HG03354 (cell line): ENCODE measurements at regions not wholly inside any gene's neighbourhood (a gene's known extent, or its start where the extent isn't known, plus 50 kb on each side); places are given as distances from the start of the nearest gene placed in this dataset.

ENCODE experiments used
- ATAC-seq: cut with Tn5 transposase; IDR thresholded peaks from one replicate; pipeline ENCODE4 v1.9.1; 2021; ENCODE audit warnings: mild to moderate bottlenecking; ENCODE audit not compliant: unreplicated experiment, poor library complexity, severe bottlenecking

GRCh38 chr1:209307846-209308245 lies 275.7 kb upstream of the CAMK1G start:
- no peak for ATAC-seq

GRCh38 chr1:209309198-209309597 lies 274.3 kb upstream of the CAMK1G start:
- no peak for ATAC-seq

GRCh38 chr1:209311770-209312169 lies 271.7 kb upstream of the CAMK1G start:
- no peak for ATAC-seq

- no peak for ATAC-seq
Observed at GRCh38 chr1:209316929-209317328, 266.6 kb upstream of the CAMK1G start.

- ATAC-seq, result no peak
Observed at GRCh38 chr1:209318181-209319056, 265.1 kb upstream of the CAMK1G start.

GRCh38 chr1:209319057-209319432 lies 264.5 kb upstream of the CAMK1G start:
- ATAC-seq, result no peak

- ATAC-seq, result no peak
Observed at GRCh38 chr1:209319549-209319948, 264.0 kb upstream of the CAMK1G start.

GRCh38 chr1:209323743-209324142 lies 259.8 kb upstream of the CAMK1G start:
- ATAC-seq, result no peak

GRCh38 chr1:209324901-209325871 lies 258.3 kb upstream of the CAMK1G start:
- no peak for ATAC-seq

- no peak for ATAC-seq
Observed at GRCh38 chr1:209326076-209326475, 257.4 kb upstream of the CAMK1G start.

GRCh38 chr1:209326831-209327230 lies 256.7 kb upstream of the CAMK1G start:
- ATAC-seq, result no peak

- ATAC-seq, result no peak
Observed at GRCh38 chr1:209328196-209328595, 255.3 kb upstream of the CAMK1G start.

- ATAC-seq, result peak; percentile 99
Observed at GRCh38 chr1:209335178-209335577, 248.3 kb upstream of the CAMK1G start.

GRCh38 chr1:209341146-209341545 lies 242.4 kb upstream of the CAMK1G start:
- no peak for ATAC-seq

- no peak for ATAC-seq
Observed at GRCh38 chr1:209341673-209342420, 241.7 kb upstream of the CAMK1G start.

GRCh38 chr1:209342441-209343175 lies 240.9 kb upstream of the CAMK1G start:
- ATAC-seq, result no peak

GRCh38 chr1:209343511-209343910 lies 240.0 kb upstream of the CAMK1G start:
- ATAC-seq, result no peak

- ATAC-seq, result no peak
Observed at GRCh38 chr1:209344156-209344555, 239.4 kb upstream of the CAMK1G start.
